GM19397 (cell line): ENCODE measurements at regions not wholly inside any gene's neighbourhood (a gene's known extent, or its start where the extent isn't known, plus 50 kb on each side); places are given as distances from the start of the nearest gene placed in this dataset.
"Not testable (repeated sequence)": the region's sequence is repeated elsewhere in the genome, so short reads cannot be mapped to it uniquely, and the experiment has no call there.

Experiments
- ATAC-seq: cut with Tn5 transposase; IDR thresholded peaks from one replicate; pipeline ENCODE4 v1.9.1; 2021; ENCODE audit warnings: mild to moderate bottlenecking, moderate library complexity; ENCODE audit not compliant: unreplicated experiment

- ATAC-seq, result no peak
Measured at GRCh38 chr2:18267501-18267900, 293.0 kb downstream of the RDH14 start.

- ATAC-seq, result not testable (repeated sequence)
Measured at GRCh38 chr2:18266699-18267098, 293.8 kb downstream of the RDH14 start.

GRCh38 chr2:18265614-18266586 is 294.6 kb downstream of the RDH14 start:
- no peak for ATAC-seq

GRCh38 chr2:18262601-18263000 is 297.9 kb downstream of the RDH14 start:
- ATAC-seq, result no peak

- no peak for ATAC-seq
Measured at GRCh38 chr2:18253686-18254197, 306.7 kb downstream of the RDH14 start.

GRCh38 chr2:18251486-18251885 is 309.0 kb downstream of the RDH14 start:
- ATAC-seq, result no peak

GRCh38 chr2:18247282-18248110 is 313.0 kb downstream of the RDH14 start:
- ATAC-seq, result no peak

GRCh38 chr2:18245375-18245774 is 315.1 kb downstream of the RDH14 start:
- no peak for ATAC-seq

GRCh38 chr2:18244845-18245244 is 315.6 kb downstream of the RDH14 start:
- no peak for ATAC-seq

GRCh38 chr2:18243816-18244215 is 316.6 kb downstream of the RDH14 start:
- no peak for ATAC-seq

GRCh38 chr2:18242716-18243115 is 317.7 kb downstream of the RDH14 start:
- ATAC-seq, result no peak

GRCh38 chr2:18238209-18238608 is 322.2 kb downstream of the RDH14 start:
- ATAC-seq, result no peak

- ATAC-seq, result no peak
Measured at GRCh38 chr2:18237298-18237697, 323.2 kb downstream of the RDH14 start.

- ATAC-seq, result no peak
Measured at GRCh38 chr2:18232731-18233438, 327.6 kb downstream of the RDH14 start.

- ATAC-seq, result no peak
Measured at GRCh38 chr2:18230668-18231067, 329.8 kb downstream of the RDH14 start.

- ATAC-seq, result no peak
Measured at GRCh38 chr2:18219676-18220075, 340.8 kb downstream of the RDH14 start.

GRCh38 chr2:18218160-18218933 is 339.9 kb downstream of the KCNS3 start:
- no peak for ATAC-seq

GRCh38 chr2:18214936-18215335 is 336.5 kb downstream of the KCNS3 start:
- ATAC-seq, result no peak

- ATAC-seq, result no peak
Measured at GRCh38 chr2:18213986-18214385, 335.5 kb downstream of the KCNS3 start.
